ENCODE measurements at regions not wholly inside any gene's neighbourhood (a gene's known extent, or its start where the extent isn't known, plus 50 kb on each side); places are given as distances from the start of the nearest gene placed in this dataset.

- no peak overlapping the region for H3K27ac ChIP-seq
- TF ChIP-seq, protein P1, sequence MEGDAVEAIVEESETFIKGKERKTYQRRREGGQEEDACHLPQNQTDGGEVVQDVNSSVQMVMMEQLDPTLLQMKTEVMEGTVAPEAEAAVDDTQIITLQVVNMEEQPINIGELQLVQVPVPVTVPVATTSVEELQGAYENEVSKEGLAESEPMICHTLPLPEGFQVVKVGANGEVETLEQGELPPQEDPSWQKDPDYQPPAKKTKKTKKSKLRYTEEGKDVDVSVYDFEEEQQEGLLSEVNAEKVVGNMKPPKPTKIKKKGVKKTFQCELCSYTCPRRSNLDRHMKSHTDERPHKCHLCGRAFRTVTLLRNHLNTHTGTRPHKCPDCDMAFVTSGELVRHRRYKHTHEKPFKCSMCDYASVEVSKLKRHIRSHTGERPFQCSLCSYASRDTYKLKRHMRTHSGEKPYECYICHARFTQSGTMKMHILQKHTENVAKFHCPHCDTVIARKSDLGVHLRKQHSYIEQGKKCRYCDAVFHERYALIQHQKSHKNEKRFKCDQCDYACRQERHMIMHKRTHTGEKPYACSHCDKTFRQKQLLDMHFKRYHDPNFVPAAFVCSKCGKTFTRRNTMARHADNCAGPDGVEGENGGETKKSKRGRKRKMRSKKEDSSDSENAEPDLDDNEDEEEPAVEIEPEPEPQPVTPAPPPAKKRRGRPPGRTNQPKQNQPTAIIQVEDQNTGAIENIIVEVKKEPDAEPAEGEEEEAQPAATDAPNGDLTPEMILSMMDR (IDR thresholded peaks at IDR 0.05) = no peak
- TF ChIP-seq ZFX (IDR thresholded peaks at IDR 0.05; ENCODE audit: borderline replicate concordance) = no peak
These were observed 521.4 kb upstream of the CAMK1G start for GRCh38 chr1:209062081-209062620.

DNA sequence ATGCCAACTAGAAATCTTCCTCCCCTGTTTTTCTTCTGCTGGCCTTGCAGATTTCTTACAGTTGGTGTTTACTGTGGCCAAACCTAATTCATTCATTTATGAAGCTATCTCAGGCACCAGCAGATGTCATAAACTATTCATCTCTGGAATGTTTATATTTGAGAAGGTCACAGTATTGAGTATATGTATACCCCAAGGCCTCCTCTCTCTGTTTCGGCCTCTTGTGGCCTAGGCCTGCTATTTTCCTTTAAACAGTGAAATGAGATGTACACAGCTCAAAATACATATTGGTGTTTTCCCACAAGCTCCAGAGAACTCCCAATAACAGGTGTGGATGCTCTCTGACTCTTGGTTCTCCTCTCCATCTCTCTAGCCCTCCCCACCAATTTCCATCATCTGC lies 520.7 kb upstream of the CAMK1G start:
- TF ChIP-seq, protein P1 (IDR thresholded peaks at IDR 0.05) = no peak
- no peak for TF ChIP-seq ZFX (IDR thresholded peaks at IDR 0.05; ENCODE audit: borderline replicate concordance)
- no peak overlapping the region for H3K27ac ChIP-seq

GRCh38 chr1:209063767-209064659 lies 519.5 kb upstream of the CAMK1G start:
- no peak for TF ChIP-seq ZFX (IDR thresholded peaks at IDR 0.05; ENCODE audit: borderline replicate concordance)
- TF ChIP-seq, protein P1 (IDR thresholded peaks at IDR 0.05) = no peak
- no peak overlapping the region for H3K27ac ChIP-seq

- TF ChIP-seq, protein P1 (IDR thresholded peaks at IDR 0.05) = no peak
- no peak for TF ChIP-seq ZFX (IDR thresholded peaks at IDR 0.05; ENCODE audit: borderline replicate concordance)
- no peak overlapping the region for H3K27ac ChIP-seq
These were observed 518.4 kb upstream of the CAMK1G start for GRCh38 chr1:209064850-209065706.

- H3K27ac ChIP-seq = no peak overlapping the region
- no peak for TF ChIP-seq ZFX (IDR thresholded peaks at IDR 0.05; ENCODE audit: borderline replicate concordance)
- TF ChIP-seq, protein P1 (IDR thresholded peaks at IDR 0.05) = no peak
These were observed 511.0 kb upstream of the CAMK1G start for GRCh38 chr1:209072481-209072880.

- H3K27ac ChIP-seq = no peak overlapping the region
- no peak for TF ChIP-seq ZFX (IDR thresholded peaks at IDR 0.05; ENCODE audit: borderline replicate concordance)
- TF ChIP-seq, protein P1 (IDR thresholded peaks at IDR 0.05) = no peak
These were observed 509.6 kb upstream of the CAMK1G start for GRCh38 chr1:209073879-209074278.
